ENCODE measurements at regions not wholly inside any gene's neighbourhood (a gene's known extent, or its start where the extent isn't known, plus 50 kb on each side); places are given as distances from the start of the nearest gene placed in this dataset.
"Not testable (repeated sequence)": the region's sequence is repeated elsewhere in the genome, so short reads cannot be mapped to it uniquely, and the experiment has no call there.

DNA sequence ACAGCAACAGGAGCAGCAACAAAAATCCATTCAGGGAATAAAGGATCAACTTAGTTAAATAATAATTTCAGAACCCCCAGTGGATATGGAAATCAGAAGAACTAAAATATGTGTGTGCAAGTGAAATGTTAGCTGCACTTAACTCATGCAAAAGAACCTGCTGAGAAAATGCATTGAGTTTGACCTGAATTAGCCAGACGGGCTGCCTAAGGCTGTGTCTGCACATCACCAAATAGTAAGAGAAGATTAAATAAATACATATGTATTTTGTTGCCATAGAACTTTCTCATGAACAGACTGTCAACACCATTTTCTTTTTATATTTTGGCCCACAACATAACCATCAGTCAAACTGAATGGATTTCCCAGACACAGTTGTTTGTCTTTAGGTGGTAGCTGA is 262.0 kb upstream of the PIK3C3 start:
- no peak for DNase-seq (ENCODE audit: low spot score)

DNA sequence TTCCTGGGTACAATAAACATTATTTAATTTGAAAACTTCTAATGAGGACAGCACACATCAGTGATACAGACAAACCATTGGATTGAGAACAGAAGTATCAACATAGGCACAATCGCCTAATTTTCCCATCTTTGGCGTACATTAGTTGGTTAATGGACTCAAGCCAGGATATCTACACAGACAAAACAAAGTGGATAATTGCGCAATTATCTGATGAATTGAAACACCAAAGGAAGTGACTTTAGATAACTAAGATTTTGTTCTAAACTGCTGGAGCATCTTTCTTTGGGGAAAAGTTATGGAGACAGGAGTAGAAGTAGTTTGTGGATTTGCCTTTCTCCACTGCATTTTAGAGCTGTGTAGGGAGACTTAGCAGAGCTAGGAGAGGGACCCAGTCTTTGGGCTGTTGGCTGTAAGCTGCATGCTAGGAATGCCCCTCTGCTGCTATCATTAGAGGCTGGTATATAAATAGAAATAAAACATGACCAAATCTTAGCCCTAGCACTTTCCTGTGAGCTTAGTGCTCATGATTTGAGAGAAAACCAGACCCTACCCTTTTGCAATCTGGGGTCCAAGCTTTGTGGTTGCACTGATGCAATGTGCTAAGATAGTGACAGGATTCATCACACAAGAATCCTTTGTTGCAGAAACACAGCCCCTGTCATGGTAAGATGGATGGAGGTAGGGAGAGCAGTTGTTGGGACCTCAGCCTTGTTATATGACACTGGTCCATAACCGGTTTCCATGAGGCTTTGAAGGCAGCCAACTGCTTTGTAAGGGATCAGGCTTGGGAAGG is 264.5 kb upstream of the PIK3C3 start:
- DNase-seq (ENCODE audit: low spot score): no peak

DNA sequence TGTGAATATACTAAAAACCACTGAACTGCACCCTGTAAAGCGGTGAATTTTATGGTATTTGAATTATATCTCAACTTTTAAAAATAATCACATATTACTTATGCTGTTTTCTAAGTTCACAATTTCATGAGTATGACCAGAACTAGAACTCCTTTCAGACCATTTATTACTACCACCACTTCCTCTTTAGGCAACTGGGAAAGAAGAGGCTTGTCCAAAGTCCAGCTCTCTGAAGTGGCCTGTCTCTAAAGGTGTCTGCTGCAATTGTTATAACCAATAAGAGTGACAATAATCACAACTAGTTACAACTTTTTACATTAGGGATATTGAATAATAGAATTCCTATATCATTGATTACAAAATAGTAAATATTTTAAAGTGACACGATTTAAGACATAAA is 267.9 kb upstream of the PIK3C3 start:
- DNase-seq (ENCODE audit: low spot score): no peak

DNA sequence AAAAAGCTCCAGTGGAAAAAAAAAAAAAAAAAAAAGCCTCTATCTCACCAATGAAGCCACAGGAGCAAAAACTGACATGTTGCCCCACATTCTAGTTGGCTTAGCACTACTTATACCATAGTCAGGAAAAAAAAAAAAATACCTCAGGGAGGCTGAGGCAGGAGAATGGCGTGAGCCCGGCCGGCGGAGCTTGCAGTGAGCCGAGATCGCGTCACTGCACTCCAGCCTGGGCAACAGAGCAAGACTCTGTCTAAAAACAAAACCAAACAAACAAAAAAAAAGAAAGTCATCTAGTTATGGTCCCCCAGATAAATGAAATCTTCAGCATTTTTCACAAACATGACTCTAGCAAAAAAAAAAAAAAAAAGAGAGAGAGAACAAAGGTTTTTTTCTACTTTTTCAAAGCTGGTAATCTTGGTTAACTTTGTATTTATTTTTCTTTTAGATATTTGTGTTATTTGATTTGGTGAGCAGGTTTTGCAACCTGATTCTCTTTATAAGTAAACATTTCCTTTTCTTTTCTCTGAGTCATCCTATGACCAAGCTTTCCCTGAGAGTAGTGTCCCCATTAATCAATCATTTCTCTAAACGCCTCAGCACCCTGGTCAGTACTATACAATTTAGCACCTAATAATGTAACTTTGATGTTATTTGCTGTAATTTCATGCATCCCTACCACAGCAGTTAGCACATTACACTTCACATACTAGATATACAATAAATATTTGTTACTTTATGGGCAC is 273.7 kb upstream of the PIK3C3 start:
- DNase-seq (ENCODE audit: low spot score): no peak

DNA sequence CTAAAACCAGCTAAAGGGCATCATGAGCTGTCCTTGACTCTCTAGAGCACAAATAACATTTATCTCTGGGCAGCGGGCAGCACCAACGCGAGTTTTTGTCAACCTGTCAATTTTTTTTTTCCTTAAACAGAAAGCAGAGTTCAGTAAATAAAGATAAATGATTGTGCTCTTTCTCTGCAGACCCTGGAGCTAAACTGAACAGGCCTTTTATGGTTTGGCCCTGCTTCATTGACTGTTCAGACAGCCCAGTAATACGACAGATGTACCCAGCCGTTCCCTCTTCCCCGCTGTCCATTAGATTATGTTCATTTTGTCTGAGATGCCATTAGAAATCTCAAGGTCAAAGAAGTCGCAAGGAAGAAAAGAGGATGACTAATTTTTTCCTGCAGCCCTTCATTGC is 280.5 kb upstream of the PIK3C3 start:
- DNase-seq (ENCODE audit: low spot score): no peak

DNA sequence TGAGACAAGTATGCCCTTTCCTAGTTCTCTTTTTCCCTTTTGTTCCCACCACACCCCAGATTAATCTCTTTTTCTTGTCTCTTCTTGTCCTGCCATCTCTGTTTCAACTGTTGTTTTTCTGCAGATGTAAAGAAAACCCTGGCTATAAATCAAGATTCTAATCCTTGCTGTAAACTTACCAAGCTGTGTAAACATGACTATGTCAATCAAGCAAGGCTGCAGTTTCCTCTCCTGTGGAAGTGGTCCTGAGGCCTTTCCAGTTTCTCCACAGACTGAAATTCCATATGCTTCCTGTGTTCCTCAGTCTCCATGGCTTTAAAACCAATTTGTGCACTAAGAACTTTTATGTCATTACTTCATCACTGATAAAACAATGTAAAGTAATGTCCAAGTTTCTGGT is 288.8 kb upstream of the PIK3C3 start:
- DNase-seq (ENCODE audit: low spot score): no peak

DNA sequence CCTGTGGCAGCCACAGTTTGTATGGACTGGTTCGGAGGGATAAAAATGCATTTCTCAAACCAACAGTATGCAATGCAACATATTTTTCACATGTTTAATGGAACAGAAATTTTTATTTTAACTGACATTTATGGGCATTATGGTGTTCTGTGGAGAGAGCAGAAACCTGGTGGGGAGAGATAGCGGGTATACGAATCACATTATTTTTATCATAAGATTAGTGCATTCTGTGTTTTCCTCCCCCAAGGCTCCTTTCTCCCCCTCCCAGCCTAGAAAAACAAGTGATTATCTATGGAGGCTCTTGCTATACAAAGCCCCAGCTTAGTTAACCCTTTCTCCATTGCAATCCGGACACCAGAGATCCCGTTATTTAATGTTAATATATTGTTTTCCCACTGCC is 289.8 kb upstream of the PIK3C3 start:
- no peak for DNase-seq (ENCODE audit: low spot score)

GRCh38 chr18:41660654-41661053 is 294.4 kb upstream of the PIK3C3 start:
- DNase-seq (ENCODE audit: low spot score): no peak

DNA sequence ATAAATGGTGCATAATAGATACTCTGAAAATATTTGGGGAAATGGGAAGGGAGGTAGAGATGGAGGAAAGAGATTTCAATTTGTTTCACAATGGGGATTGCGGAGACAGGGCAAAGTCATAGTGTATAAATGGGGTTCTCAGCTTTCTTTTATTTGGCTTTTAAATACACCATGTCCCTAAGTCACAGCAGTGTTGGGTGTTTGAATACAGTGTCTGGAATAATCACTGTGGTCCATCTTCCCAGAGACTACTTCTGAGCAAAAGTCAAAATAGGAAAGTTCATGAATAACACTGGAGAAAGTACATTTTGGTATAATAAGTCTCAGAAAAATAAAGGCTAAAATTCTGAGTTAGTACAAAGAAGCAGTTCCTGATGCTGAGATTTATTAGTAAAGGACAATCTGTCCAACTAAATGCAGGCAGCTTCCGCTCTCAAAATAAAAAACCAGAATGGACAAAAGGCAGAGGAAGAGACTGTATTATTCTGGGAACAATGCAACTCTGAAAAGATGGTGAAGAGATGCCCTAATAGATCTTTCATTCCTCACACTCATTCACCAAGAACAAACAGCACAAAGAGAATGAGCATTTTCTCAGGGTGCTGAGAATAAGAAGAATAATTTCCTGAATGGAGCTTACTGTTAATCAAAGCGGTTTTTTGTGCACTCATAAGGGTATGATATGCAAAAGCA is 295.4 kb upstream of the PIK3C3 start:
- no peak for DNase-seq (ENCODE audit: low spot score)

GRCh38 chr18:41657189-41657588 is 297.8 kb upstream of the PIK3C3 start:
- no peak for DNase-seq (ENCODE audit: low spot score)

GRCh38 chr18:41655074-41655473 is 300.0 kb upstream of the PIK3C3 start:
- DNase-seq (ENCODE audit: low spot score): no peak

DNA sequence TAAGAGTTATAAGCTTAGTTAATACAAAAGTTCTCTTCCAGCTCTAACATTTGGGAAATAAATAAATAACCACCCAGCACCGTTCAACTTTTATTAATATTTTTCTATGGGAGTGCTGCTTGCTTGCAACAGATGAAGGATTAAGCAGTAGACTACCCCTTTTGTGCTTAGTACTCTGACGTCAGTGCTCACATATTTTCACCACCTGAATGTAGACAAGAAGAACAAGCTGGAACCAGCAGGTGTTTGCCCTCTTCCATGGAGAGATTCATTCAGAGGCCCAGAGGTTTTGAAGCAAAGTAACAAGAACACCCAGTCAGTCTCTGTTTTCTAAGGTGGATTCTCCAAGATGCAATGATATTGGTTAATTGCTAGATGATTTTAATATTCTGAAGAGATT is 307.1 kb upstream of the PIK3C3 start:
- no peak for DNase-seq (ENCODE audit: low spot score)

GRCh38 chr18:41646915-41647620 is 308.0 kb upstream of the PIK3C3 start:
- DNase-seq (ENCODE audit: low spot score): no peak

- DNase-seq (ENCODE audit: low spot score): peak; percentile 20
Observed at GRCh38 chr18:41645589-41646360, 309.3 kb upstream of the PIK3C3 start.

DNA sequence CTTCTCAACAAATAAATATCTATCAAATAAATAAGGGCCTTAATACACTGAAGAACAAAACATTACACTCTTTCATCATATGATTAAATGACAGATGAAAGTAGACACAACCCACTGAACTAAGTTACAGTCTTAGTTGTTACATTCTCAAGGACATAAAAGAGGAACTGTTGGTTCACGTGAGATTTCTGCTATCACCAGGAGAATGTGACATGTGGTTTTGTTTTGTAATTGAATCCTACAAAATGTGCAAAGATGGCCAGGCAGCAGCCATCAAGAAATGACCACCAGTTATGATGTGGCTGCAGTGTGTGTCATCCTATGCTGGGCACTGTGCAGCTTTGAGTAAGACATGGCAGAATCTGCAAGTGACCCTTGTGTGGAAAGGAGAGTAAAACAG is 310.6 kb upstream of the PIK3C3 start:
- no peak for DNase-seq (ENCODE audit: low spot score)

- no peak for DNase-seq (ENCODE audit: low spot score)
Observed at GRCh38 chr18:41643427-41643826, 311.6 kb upstream of the PIK3C3 start.

DNA sequence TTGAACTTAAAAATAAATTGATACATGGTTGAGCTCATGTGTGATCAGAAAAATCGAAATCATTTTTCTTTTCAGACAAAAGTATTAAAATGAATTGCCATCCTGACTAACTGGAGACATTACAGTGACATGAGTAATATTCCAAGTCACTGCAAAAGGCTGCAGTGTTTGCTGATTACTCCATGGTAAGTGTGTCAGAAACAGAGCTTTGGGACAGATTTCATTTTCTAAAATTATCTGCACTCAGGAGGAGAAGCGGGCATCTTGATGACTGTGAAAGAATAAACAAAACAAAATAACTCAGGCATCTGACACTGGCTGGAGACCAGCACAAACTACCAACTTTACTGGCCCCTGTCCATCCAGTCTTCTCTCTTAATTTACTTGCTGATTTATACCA is 312.3 kb upstream of the PIK3C3 start:
- DNase-seq (ENCODE audit: low spot score): no peak

- no peak for DNase-seq (ENCODE audit: low spot score)
Observed at GRCh38 chr18:41639218-41639617, 315.8 kb upstream of the PIK3C3 start.

GRCh38 chr18:41631723-41632285 is 323.2 kb upstream of the PIK3C3 start:
- DNase-seq (ENCODE audit: low spot score): not testable (repeated sequence)

DNA sequence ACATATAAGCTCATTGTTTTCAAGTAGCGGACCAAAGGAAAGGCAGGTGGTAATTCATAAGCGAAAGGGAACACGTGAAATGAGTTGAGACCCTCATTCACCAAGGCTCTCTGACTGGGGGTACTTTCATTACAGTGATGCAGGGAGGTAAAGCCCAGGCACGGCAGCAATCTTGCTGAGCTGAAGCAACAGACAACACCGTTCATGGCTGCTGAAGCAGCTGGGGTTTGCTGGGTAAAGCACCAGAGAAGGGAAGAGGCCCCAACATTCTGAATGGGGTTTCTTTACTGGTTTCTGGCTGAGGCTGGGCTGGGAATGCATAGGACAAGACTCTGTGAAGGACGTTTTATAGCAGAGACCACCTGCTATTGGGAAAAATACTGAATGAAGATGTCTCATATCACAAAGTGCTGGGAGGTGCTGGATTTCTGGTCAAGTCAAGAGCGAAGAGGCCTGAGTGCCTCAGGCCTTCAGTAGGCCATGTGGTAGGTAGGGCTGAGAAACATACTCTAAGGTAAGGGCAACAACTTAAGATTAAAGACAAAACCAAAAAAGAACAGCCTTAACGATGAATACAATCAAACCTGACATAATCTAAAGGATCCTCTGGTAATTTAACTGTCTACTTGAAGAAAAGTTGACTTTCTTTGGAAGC is 324.7 kb upstream of the PIK3C3 start:
- no peak for DNase-seq (ENCODE audit: low spot score)

GRCh38 chr18:41624460-41624859 is 330.6 kb upstream of the PIK3C3 start:
- DNase-seq (ENCODE audit: low spot score): no peak
